ENCODE measurements at regions not wholly inside any gene's neighbourhood (a gene's known extent, or its start where the extent isn't known, plus 50 kb on each side); places are given as distances from the start of the nearest gene placed in this dataset.

DNA sequence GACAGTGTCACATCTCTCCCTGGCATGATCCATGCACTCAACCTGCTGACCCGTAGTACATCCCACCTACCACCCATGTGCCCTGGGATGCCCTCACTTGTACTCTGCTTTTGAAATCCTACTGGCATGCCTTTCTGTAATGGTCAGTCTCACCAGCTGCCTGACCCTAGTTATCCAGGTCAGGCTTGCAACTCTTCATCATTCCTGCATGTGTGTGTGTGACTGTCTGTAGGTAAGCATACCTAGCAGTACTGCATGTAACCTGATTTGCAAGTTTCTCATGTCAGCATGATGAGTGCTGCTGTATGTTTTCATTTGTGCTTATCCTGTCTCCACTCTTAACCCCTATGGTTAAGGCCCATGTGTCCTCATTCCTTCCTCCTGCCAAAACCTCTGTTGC lies 202.0 kb upstream of the MTNR1B start:
- Histone ChIP-seq H3K9me3 (ENCODE audit: control insufficient read depth, insufficient read depth, low read length) (no peaks in the 10 kb centered on the region), H3K9ac (ENCODE audit: low read depth, low read length) (no peak overlapping the region), H3K27me3 (ENCODE audit: control insufficient read depth, insufficient read depth, low read length) (no peaks in the 10 kb centered on the region), H3K27ac (ENCODE audit: low read depth, low read length) (no peak overlapping the region), H3K36me3 (ENCODE audit: control insufficient read depth, insufficient read depth, low read length) (peaks cover 5% of the 10 kb centered on the region; the same call in 1 of the 2 replicates), H3K4me1 (ENCODE audit: control insufficient read depth, insufficient read depth, low read length) (peaks cover 8% of the 10 kb centered on the region; the same call in 1 of the 2 replicates), H3K4me3 (ENCODE audit: low read depth, low read length) (no peak overlapping the region)

DNA sequence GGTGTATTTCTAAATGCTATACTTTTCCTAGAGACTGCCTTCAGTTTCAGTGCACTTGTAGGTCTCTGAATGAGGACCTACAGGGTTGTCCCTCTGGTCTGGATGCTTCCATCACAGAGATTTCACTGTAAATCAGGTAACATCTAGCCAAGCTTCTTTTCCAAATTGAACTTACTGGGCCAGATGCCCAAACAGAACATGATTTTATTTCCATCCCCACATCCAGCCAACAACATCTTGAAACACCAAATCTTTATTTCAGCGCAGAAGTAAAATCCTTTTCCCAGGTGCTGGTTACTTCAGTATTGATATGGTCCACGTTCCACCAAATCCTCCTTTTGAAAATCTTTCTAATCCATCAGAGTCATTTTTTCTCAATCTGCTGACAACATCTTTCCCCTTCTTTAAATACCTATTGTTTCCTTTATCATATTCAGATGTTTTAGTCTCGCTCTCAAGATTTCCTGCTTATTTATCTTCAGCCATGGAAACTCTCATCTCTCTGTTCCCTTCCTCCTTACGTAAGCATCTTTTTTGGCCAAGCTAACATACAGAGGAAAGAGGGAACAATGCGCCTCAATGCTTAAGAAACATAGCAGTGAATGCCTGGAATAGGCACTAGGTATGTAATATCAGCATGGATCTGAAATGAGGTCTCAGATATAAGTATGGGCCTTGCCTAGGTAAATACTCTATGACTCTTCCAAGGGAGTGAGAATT lies 201.2 kb upstream of the MTNR1B start:
- H3K27me3 ChIP-seq (ENCODE audit: control insufficient read depth, insufficient read depth, low read length) = no peaks in the 10 kb centered on the region
- H3K4me3 ChIP-seq (ENCODE audit: low read depth, low read length) = no peak overlapping the region
- H3K36me3 ChIP-seq (ENCODE audit: control insufficient read depth, insufficient read depth, low read length) = peaks cover 5% of the 10 kb centered on the region; the same call in 1 of the 2 replicates
- peaks cover 8% of the 10 kb centered on the region; the same call in 1 of the 2 replicates for H3K4me1 ChIP-seq (ENCODE audit: control insufficient read depth, insufficient read depth, low read length)
- H3K9ac ChIP-seq (ENCODE audit: low read depth, low read length) = no peak overlapping the region
- H3K9me3 ChIP-seq (ENCODE audit: control insufficient read depth, insufficient read depth, low read length) = no peaks in the 10 kb centered on the region
- no peak overlapping the region for H3K27ac ChIP-seq (ENCODE audit: low read depth, low read length)

DNA sequence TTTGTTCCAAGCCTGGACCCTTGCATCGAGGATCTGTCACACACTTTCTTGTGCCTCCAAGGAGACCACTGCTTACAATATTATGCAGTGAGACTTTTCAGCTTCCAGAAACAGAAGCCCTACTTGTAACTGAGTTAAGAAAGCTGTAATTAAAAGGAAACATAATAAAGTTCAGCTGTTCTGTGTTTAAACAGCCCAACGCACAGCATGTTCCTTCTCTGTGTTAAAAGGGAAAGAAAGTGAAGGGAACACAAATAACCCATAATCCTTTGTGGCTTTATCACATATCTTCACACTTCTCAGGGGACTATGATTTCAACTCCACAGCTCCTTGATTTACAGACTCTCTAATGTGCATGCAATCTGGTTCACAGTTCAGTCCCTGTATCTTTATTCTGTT lies 200.3 kb upstream of the MTNR1B start:
- Histone ChIP-seq H3K27ac (ENCODE audit: low read depth, low read length) (no peak overlapping the region), H3K9me3 (ENCODE audit: control insufficient read depth, insufficient read depth, low read length) (no peaks in the 10 kb centered on the region), H3K36me3 (ENCODE audit: control insufficient read depth, insufficient read depth, low read length) (peaks cover 5% of the 10 kb centered on the region; the same call in 1 of the 2 replicates), H3K27me3 (ENCODE audit: control insufficient read depth, insufficient read depth, low read length) (no peaks in the 10 kb centered on the region), H3K4me3 (ENCODE audit: low read depth, low read length) (no peak overlapping the region), H3K4me1 (ENCODE audit: control insufficient read depth, insufficient read depth, low read length) (peaks cover 8% of the 10 kb centered on the region; the same call in 1 of the 2 replicates), H3K9ac (ENCODE audit: low read depth, low read length) (no peak overlapping the region)

DNA sequence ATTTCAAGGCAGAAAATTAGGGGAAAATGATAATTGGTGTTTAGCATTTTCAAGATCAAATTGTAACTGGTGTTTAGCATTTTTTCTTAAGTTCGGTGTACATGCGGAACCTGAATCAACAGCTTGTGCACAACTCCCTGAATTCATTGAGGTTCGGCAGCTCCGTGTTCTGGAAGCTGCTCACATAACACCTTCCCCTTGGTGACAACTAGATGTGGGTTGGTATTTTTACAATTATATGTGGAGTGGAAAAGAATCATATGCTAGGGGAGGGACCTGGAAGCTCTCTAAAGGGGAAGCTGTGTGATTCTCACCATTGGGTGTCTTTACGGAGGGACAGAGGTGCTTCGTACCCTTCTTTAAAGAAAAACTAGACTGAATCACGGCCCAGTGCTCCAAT lies 199.0 kb upstream of the MTNR1B start:
- H3K27me3 ChIP-seq (ENCODE audit: control insufficient read depth, insufficient read depth, low read length) = no peaks in the 10 kb centered on the region
- H3K9ac ChIP-seq (ENCODE audit: low read depth, low read length) = no peak overlapping the region
- no peak overlapping the region for H3K4me3 ChIP-seq (ENCODE audit: low read depth, low read length)
- H3K9me3 ChIP-seq (ENCODE audit: control insufficient read depth, insufficient read depth, low read length) = no peaks in the 10 kb centered on the region
- peaks cover 6% of the 10 kb centered on the region; the same call in 1 of the 2 replicates for H3K4me1 ChIP-seq (ENCODE audit: control insufficient read depth, insufficient read depth, low read length)
- H3K27ac ChIP-seq (ENCODE audit: low read depth, low read length) = no peak overlapping the region
- H3K36me3 ChIP-seq (ENCODE audit: control insufficient read depth, insufficient read depth, low read length) = peaks cover 5% of the 10 kb centered on the region; the same call in 1 of the 2 replicates

DNA sequence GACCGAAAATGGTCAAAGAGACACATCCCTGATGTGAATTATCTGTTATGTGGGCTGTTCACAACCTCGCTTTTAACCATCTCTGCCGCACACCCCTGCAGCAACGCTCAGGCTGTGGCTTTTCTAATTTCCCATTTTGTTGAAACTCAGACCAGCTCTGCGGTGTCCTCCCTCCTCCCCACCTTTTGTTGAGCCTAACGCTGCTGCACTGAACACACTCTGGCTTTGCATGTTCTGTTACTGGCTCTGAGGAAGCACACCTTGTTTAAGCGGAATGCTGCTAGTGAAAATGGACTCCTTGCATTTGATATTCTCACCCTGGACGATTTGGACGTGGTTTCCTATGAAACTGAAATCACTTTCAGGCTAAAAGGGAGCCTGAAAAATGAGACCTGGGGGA lies 198.5 kb upstream of the MTNR1B start:
- Histone ChIP-seq H3K27me3 (ENCODE audit: control insufficient read depth, insufficient read depth, low read length) (no peaks in the 10 kb centered on the region), H3K9ac (ENCODE audit: low read depth, low read length) (no peak overlapping the region), H3K4me1 (ENCODE audit: control insufficient read depth, insufficient read depth, low read length) (0 out of 2 replicates have a peak, but pooled peaks cover under 1% of the 10 kb centered on the region), H3K36me3 (ENCODE audit: control insufficient read depth, insufficient read depth, low read length) (peaks cover 5% of the 10 kb centered on the region; the same call in 1 of the 2 replicates), H3K9me3 (ENCODE audit: control insufficient read depth, insufficient read depth, low read length) (no peaks in the 10 kb centered on the region), H3K27ac (ENCODE audit: low read depth, low read length) (no peak overlapping the region), H3K4me3 (ENCODE audit: low read depth, low read length) (no peak overlapping the region)

DNA sequence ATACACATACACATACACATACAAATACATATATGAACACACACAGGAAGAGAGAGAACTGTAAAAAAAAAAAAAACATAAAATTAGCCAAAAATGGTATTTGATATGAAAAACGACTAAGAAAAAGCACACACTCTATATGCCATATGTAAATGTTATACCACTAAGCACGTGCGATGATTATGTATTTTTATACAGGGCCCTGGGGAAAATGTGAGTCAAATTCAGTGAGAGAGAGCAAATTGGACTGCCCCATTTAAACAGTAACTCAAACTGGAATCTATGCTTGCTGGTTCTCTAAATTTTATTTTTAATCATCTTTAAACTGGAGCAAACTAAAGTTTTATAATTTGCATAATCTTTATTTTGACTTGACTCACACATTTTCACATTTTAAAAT lies 197.8 kb upstream of the MTNR1B start:
- Histone ChIP-seq H3K9ac (ENCODE audit: low read depth, low read length) (no peak overlapping the region), H3K9me3 (ENCODE audit: control insufficient read depth, insufficient read depth, low read length) (no peaks in the 10 kb centered on the region), H3K27ac (ENCODE audit: low read depth, low read length) (no peak overlapping the region), H3K27me3 (ENCODE audit: control insufficient read depth, insufficient read depth, low read length) (no peaks in the 10 kb centered on the region), H3K4me1 (ENCODE audit: control insufficient read depth, insufficient read depth, low read length) (no peaks in the 10 kb centered on the region), H3K36me3 (ENCODE audit: control insufficient read depth, insufficient read depth, low read length) (peaks cover 5% of the 10 kb centered on the region; the same call in 1 of the 2 replicates), H3K4me3 (ENCODE audit: low read depth, low read length) (no peak overlapping the region)

DNA sequence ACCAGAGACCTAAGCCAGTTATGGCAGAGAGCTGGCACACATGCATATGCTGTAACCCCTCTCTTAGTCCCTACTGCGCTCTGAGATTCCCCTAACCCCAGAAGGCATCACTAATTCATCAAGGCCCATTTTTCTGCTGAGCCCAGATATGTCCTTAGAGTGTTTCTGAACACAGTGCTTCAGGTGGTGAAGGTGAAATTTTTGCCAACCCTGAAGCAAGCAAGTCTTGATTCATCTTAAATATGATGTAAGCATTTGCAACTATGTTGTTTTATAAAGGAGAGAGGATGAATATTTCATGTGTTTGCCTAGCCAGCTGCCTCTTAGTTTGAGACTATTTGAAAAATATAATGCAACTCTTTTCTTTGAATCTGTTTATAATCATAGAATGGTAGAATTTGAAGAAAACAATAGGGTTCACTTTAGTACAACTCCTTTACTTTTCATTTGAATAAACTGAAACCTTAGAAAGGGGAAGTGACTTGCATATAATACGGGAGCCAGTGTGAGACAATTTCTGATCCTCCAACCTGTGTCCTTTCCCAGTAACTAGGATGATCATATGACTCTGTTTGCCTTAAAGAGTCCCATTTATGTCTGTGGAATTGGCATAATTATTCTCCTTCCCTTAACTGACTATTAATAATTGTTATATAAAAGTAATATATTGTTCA lies 194.3 kb upstream of the MTNR1B start:
- Histone ChIP-seq H3K9ac (ENCODE audit: low read depth, low read length) (no peak overlapping the region), H3K27me3 (ENCODE audit: control insufficient read depth, insufficient read depth, low read length) (no peaks in the 10 kb centered on the region), H3K36me3 (ENCODE audit: control insufficient read depth, insufficient read depth, low read length) (no peaks in the 10 kb centered on the region), H3K27ac (ENCODE audit: low read depth, low read length) (no peak overlapping the region), H3K9me3 (ENCODE audit: control insufficient read depth, insufficient read depth, low read length) (no peaks in the 10 kb centered on the region), H3K4me1 (ENCODE audit: control insufficient read depth, insufficient read depth, low read length) (peaks cover 19% of the 10 kb centered on the region), H3K4me3 (ENCODE audit: low read depth, low read length) (no peak overlapping the region)

DNA sequence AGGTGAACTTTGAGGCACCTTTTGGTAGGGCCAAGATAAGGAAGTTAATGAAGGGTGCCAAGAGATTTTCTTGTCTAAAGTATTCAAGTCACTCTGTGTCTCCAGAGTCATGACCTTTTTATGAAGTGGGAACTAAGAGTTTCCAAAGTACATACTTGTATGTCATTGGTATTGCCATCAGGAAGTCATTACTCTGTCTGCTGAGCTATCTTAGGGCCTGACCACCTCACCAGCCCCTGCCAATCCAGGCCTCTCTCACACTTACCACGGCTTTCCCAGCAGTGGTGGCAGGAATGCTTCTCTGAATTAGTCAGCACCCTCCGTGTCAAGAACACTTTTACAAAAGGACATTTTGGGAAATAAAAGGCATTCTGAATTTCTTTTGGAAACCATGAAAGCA lies 192.8 kb upstream of the MTNR1B start:
- Histone ChIP-seq H3K27ac (ENCODE audit: low read depth, low read length) (no peak overlapping the region), H3K27me3 (ENCODE audit: control insufficient read depth, insufficient read depth, low read length) (no peaks in the 10 kb centered on the region), H3K4me1 (ENCODE audit: control insufficient read depth, insufficient read depth, low read length) (peaks cover 19% of the 10 kb centered on the region), H3K9me3 (ENCODE audit: control insufficient read depth, insufficient read depth, low read length) (no peaks in the 10 kb centered on the region), H3K4me3 (ENCODE audit: low read depth, low read length) (no peak overlapping the region), H3K36me3 (ENCODE audit: control insufficient read depth, insufficient read depth, low read length) (no peaks in the 10 kb centered on the region), H3K9ac (ENCODE audit: low read depth, low read length) (no peak overlapping the region)

DNA sequence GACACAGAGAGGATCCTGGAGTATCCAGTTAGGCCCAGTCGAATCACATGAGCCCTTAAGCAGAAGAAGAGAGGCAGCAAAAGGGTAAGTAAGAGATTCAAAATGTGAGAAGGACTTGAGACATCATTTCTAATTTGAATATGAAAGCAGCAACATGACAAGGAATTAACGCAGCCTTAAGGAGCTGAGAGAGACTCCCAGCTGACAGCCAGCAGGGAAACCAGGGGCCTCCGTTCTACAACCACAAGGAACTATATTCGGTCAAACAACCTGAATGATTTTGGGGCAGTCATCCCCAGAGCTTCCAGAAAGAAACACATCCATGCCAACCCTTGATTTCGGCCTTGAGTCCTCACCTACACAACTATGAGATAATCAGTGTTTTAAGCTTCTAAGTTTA lies 189.7 kb upstream of the MTNR1B start:
- H3K36me3 ChIP-seq (ENCODE audit: control insufficient read depth, insufficient read depth, low read length) = no peaks in the 10 kb centered on the region
- no peak overlapping the region for H3K4me3 ChIP-seq (ENCODE audit: low read depth, low read length)
- no peak overlapping the region for H3K9ac ChIP-seq (ENCODE audit: low read depth, low read length)
- H3K27ac ChIP-seq (ENCODE audit: low read depth, low read length) = peak overlapping the region; percentile 44
- H3K4me1 ChIP-seq (ENCODE audit: control insufficient read depth, insufficient read depth, low read length) = peaks cover 26% of the 10 kb centered on the region
- H3K27me3 ChIP-seq (ENCODE audit: control insufficient read depth, insufficient read depth, low read length) = no peaks in the 10 kb centered on the region
- H3K9me3 ChIP-seq (ENCODE audit: control insufficient read depth, insufficient read depth, low read length) = no peaks in the 10 kb centered on the region

DNA sequence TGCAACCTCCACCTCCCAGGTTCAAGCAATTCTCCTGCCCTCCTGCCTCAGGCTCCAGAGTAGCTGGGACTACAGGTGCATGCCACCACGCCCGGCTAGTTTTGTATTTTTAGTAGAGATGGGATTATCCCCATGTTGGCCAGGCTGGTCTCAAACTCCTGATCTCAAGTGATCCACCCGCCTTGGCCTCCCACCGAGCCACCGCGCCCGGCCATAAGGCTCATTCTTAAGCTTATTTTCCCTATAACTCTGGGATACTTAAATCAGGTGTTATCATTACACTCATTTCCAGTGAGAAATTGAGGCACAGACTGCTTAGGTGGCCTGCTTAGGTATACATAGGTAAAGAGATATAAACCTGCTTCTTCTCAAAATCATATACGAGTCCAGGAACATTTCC lies 188.3 kb upstream of the MTNR1B start:
- no peaks in the 10 kb centered on the region for H3K9me3 ChIP-seq (ENCODE audit: control insufficient read depth, insufficient read depth, low read length)
- H3K27me3 ChIP-seq (ENCODE audit: control insufficient read depth, insufficient read depth, low read length) = no peaks in the 10 kb centered on the region
- no peak overlapping the region for H3K9ac ChIP-seq (ENCODE audit: low read depth, low read length)
- no peaks in the 10 kb centered on the region for H3K36me3 ChIP-seq (ENCODE audit: control insufficient read depth, insufficient read depth, low read length)
- H3K4me1 ChIP-seq (ENCODE audit: control insufficient read depth, insufficient read depth, low read length) = peaks cover 27% of the 10 kb centered on the region
- H3K4me3 ChIP-seq (ENCODE audit: low read depth, low read length) = no peak overlapping the region
- no peak overlapping the region for H3K27ac ChIP-seq (ENCODE audit: low read depth, low read length)

DNA sequence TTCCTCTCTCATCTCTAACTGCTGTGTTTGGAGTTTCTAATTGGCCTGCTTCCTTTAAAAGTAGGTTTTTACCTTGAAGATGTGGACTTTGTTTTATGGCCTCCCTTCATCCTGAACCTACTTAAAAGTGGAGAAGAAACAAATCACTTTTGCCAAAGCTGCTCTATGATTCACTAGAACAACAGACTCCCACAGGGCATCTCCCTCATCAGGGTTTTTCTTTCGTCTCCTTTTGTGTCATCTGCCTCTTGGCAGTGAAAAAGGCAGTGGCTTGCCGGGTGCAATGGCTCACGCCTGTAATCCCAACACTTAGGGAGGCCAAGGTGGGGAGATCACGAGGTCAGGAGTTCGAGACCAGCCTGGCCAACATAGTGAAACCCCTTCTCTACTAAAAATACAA lies 186.6 kb upstream of the MTNR1B start:
- no peaks in the 10 kb centered on the region for H3K9me3 ChIP-seq (ENCODE audit: control insufficient read depth, insufficient read depth, low read length)
- H3K27me3 ChIP-seq (ENCODE audit: control insufficient read depth, insufficient read depth, low read length) = no peaks in the 10 kb centered on the region
- no peak overlapping the region for H3K27ac ChIP-seq (ENCODE audit: low read depth, low read length)
- H3K4me3 ChIP-seq (ENCODE audit: low read depth, low read length) = no peak overlapping the region
- peaks cover 27% of the 10 kb centered on the region for H3K4me1 ChIP-seq (ENCODE audit: control insufficient read depth, insufficient read depth, low read length)
- no peaks in the 10 kb centered on the region for H3K36me3 ChIP-seq (ENCODE audit: control insufficient read depth, insufficient read depth, low read length)
- no peak overlapping the region for H3K9ac ChIP-seq (ENCODE audit: low read depth, low read length)
